Liver (tissue), 3 donors: ENCODE measurements at regions not wholly inside any gene's neighbourhood (a gene's known extent, or its start where the extent isn't known, plus 50 kb on each side); places are given as distances from the start of the nearest gene placed in this dataset.

ENCODE experiments used
- GABPA ChIP-seq, 2 donors: IDR thresholded peaks in 1 of 2; conservative IDR thresholded peaks in 1 of 2; 2 replicates each; pipeline ENCODE4 v1.6.1; 2016; ENCODE audit warnings: antibody characterized with exemption in 2 of 2, mild to moderate bottlenecking in 1 of 2, moderate library complexity in 1 of 2
- RAD21 ChIP-seq, 2 donors: IDR thresholded peaks; 2 replicates each; pipeline ENCODE4 v1.6.1; 2016; ENCODE audit warnings: antibody characterized with exemption in 2 of 2, mild to moderate bottlenecking in 2 of 2
- TAF1 ChIP-seq: conservative IDR thresholded peaks from 2 replicates; pipeline ENCODE4 v1.6.1; 2016; ENCODE audit warnings: antibody characterized with exemption, mild to moderate bottlenecking
- YY1 ChIP-seq: IDR thresholded peaks from 2 replicates; pipeline ENCODE4 v1.6.1; 2016; ENCODE audit warnings: antibody characterized with exemption, mild to moderate bottlenecking
- TF ChIP-seq, protein P1 (sequence below): fragments of 150-350 bp; IDR thresholded peaks from 2 replicates; pipeline ENCODE4 v1.5.1; 2017; ENCODE audit warnings: improper control_type of control experiment, low read depth, low read length; ENCODE audit not compliant: missing input control
- donor health status: healthy.
- donor health status: healthy.

DNA sequence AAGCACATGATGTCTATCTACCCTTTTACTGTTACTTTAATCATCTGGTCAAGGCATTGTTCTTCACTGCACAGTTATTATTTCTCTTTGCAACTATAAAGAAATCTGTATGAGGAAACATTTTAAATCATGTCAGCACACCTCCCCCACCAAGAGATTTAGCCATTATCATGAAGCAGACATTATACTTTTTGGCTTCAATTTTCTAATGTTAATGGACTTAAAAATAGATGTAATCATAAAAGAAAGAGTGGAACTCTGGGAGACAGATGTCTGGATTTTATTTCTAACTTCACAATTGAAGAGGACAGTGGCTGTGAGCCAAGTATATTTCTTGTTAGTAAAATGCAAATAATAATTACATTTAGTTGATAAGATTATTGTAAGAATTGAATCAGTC lies 932.4 kb downstream of the TAF11L14 start:
- TF ChIP-seq, protein P1, sequence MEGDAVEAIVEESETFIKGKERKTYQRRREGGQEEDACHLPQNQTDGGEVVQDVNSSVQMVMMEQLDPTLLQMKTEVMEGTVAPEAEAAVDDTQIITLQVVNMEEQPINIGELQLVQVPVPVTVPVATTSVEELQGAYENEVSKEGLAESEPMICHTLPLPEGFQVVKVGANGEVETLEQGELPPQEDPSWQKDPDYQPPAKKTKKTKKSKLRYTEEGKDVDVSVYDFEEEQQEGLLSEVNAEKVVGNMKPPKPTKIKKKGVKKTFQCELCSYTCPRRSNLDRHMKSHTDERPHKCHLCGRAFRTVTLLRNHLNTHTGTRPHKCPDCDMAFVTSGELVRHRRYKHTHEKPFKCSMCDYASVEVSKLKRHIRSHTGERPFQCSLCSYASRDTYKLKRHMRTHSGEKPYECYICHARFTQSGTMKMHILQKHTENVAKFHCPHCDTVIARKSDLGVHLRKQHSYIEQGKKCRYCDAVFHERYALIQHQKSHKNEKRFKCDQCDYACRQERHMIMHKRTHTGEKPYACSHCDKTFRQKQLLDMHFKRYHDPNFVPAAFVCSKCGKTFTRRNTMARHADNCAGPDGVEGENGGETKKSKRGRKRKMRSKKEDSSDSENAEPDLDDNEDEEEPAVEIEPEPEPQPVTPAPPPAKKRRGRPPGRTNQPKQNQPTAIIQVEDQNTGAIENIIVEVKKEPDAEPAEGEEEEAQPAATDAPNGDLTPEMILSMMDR: no peak
- TF ChIP-seq TAF1 (no peak), YY1 (no peak), RAD21 (IDR thresholded peaks at IDR 0.05) (no peak), GABPA (IDR thresholded peaks at IDR 0.05 in 1 of 2, conservative IDR thresholded peaks at IDR 0.05 in 1 of 2) (no peak)
